HL-60 (cell line): ENCODE measurements at regions not wholly inside any gene's neighbourhood (a gene's known extent, or its start where the extent isn't known, plus 50 kb on each side); places are given as distances from the start of the nearest gene placed in this dataset.

ENCODE experiments used
- DNase-seq, 2 experiments: peaks; one replicate each; pipeline ENCODE4 v3.0.0-alpha.2; 2010 to 2020; ENCODE audit warnings: low read depth in 1 of 2, low spot score in 1 of 2
- H3K27ac ChIP-seq: fragments of 250-450 bp; sonication (Bioruptor Pico); replicated peaks from 2 replicates; pipeline ENCODE4 v1.5.1; 2020; ENCODE audit warnings: mild to moderate bottlenecking, moderate library complexity
- H3K27me3 ChIP-seq: fragments of 250-450 bp; sonication (Bioruptor Pico); 2 replicates; pipeline ENCODE4 v1.5.1; 2021; ENCODE audit warnings: mild to moderate bottlenecking, moderate library complexity; ENCODE audit not compliant: insufficient read depth, poor library complexity, severe bottlenecking
- H3K4me3 ChIP-seq: replicated peaks from 2 replicates; pipeline ENCODE4 v1.5.1; 2011; ENCODE audit warnings: mild to moderate bottlenecking, control low read depth, low read length; ENCODE audit not compliant: insufficient read depth
- CTCF ChIP-seq: IDR thresholded peaks from one replicate; pipeline ENCODE4 v1.5.1; 2011; ENCODE audit warnings: low read length, control low read depth, inconsistent platforms; ENCODE audit not compliant: insufficient read depth
- GABPA ChIP-seq: IDR thresholded peaks from 2 replicates; pipeline ENCODE4 v1.6.1; 2012; ENCODE audit warnings: low read depth
- POLR2AphosphoS5 ChIP-seq: IDR thresholded peaks from 2 replicates; pipeline ENCODE4 v1.6.1; 2012; ENCODE audit warnings: low read depth
- REST ChIP-seq: IDR thresholded peaks from 2 replicates; pipeline ENCODE4 v1.6.1; 2012; ENCODE audit warnings: low read depth; ENCODE audit not compliant: insufficient replicate concordance
- SPI1 ChIP-seq: IDR thresholded peaks from 2 replicates; pipeline ENCODE4 v1.6.1; 2012; ENCODE audit warnings: low read depth, mild to moderate bottlenecking, borderline replicate concordance

- no peak for DNase-seq
- no peak overlapping the region for H3K27ac ChIP-seq
- H3K27me3 ChIP-seq = no peaks in the 10 kb centered on the region
- no peak overlapping the region for H3K4me3 ChIP-seq
- TF ChIP-seq SPI1 (no peak), POLR2AphosphoS5 (no peak)
Observed at GRCh38 chr17:6358131-6358530, 76.8 kb downstream of the AIPL1 start.

GRCh38 chr17:6356562-6356961 lies 78.4 kb downstream of the AIPL1 start:
- Histone ChIP-seq H3K27ac (no peak overlapping the region), H3K4me3 (no peak overlapping the region), H3K27me3 (no peaks in the 10 kb centered on the region)
- DNase-seq = no peak
- TF ChIP-seq CTCF (no peak), SPI1 (no peak), POLR2AphosphoS5 (no peak)

- H3K27ac ChIP-seq = no peak overlapping the region
- no peak overlapping the region for H3K4me3 ChIP-seq
- TF ChIP-seq GABPA (no peak), SPI1 (no peak), CTCF (no peak), REST (no peak), POLR2AphosphoS5 (no peak)
- no peaks in the 10 kb centered on the region for H3K27me3 ChIP-seq
- no peak for DNase-seq
Observed at GRCh38 chr17:6355196-6355595, 79.7 kb downstream of the AIPL1 start.

GRCh38 chr17:6352801-6353560 lies 81.9 kb downstream of the AIPL1 start:
- no peak overlapping the region for H3K27ac ChIP-seq
- no peak for DNase-seq
- no peaks in the 10 kb centered on the region for H3K27me3 ChIP-seq
- TF ChIP-seq REST = no peak
- TF ChIP-seq POLR2AphosphoS5 = no peak
- no peak for TF ChIP-seq GABPA
- no peak overlapping the region for H3K4me3 ChIP-seq

GRCh38 chr17:6352016-6352415 lies 82.9 kb downstream of the AIPL1 start:
- Histone ChIP-seq H3K27ac (no peak overlapping the region), H3K4me3 (no peak overlapping the region), H3K27me3 (no peaks in the 10 kb centered on the region)
- no peak for TF ChIP-seq SPI1
- TF ChIP-seq REST = no peak
- TF ChIP-seq POLR2AphosphoS5 = no peak
- no peak for TF ChIP-seq GABPA
- TF ChIP-seq CTCF = no peak
- DNase-seq = no peak
